ENCODE measurements at regions not wholly inside any gene's neighbourhood (a gene's known extent, or its start where the extent isn't known, plus 50 kb on each side); places are given as distances from the start of the nearest gene placed in this dataset.

DNA sequence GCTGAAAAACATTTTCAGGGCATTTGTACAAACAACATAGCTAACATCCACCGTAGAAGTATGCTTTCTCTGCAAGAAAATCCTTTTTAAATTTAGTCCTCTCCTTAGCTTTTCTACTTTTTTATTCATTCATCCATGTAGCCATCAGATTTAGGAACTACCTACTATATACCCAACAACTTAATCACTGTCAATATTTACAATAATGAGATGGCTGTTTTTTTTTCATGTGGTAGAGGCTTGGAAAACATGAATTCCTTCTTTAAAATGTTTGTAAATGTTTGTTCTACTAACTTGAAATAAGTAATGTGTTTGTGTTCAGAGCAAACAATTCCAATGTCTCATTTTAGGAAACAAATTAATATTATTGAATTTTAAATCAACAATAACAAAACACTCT is 78.2 kb upstream of the CAV2 start:
- DNase-seq (ENCODE audit: low read depth), result no peak
- no peak for FAIRE-seq
- Mint-ChIP-seq H3K4me3 (ENCODE audit: unreplicated experiment) (no peak overlapping the region), H3K9me3 (ENCODE audit: unreplicated experiment) (no peaks in the 10 kb centered on the region), H3K4me1 (ENCODE audit: low read depth, unreplicated experiment) (peaks cover 24% of the 10 kb centered on the region), H3K27me3 (ENCODE audit: low read depth, unreplicated experiment) (no peaks in the 10 kb centered on the region), H3K27ac (ENCODE audit: unreplicated experiment) (no peak overlapping the region), H3K36me3 (ENCODE audit: low read depth, unreplicated experiment) (no peaks in the 10 kb centered on the region)
- TF ChIP-seq EZH2 (IDR thresholded peaks at IDR 0.05; ENCODE audit: insufficient read depth, low read length), result no peak
- TF ChIP-seq, protein P1, sequence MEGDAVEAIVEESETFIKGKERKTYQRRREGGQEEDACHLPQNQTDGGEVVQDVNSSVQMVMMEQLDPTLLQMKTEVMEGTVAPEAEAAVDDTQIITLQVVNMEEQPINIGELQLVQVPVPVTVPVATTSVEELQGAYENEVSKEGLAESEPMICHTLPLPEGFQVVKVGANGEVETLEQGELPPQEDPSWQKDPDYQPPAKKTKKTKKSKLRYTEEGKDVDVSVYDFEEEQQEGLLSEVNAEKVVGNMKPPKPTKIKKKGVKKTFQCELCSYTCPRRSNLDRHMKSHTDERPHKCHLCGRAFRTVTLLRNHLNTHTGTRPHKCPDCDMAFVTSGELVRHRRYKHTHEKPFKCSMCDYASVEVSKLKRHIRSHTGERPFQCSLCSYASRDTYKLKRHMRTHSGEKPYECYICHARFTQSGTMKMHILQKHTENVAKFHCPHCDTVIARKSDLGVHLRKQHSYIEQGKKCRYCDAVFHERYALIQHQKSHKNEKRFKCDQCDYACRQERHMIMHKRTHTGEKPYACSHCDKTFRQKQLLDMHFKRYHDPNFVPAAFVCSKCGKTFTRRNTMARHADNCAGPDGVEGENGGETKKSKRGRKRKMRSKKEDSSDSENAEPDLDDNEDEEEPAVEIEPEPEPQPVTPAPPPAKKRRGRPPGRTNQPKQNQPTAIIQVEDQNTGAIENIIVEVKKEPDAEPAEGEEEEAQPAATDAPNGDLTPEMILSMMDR (IDR thresholded peaks at IDR 0.05; ENCODE audit: insufficient read depth, low read depth, low read length), result no peak
- H3K4me1 ChIP-seq (ENCODE audit: insufficient read depth, low read length), result peaks cover 10% of the 10 kb centered on the region
- H3K4me3 ChIP-seq (ENCODE audit: insufficient read depth, low read depth, low read length), result no peak overlapping the region
- no peaks in the 10 kb centered on the region for H3K9me3 ChIP-seq (ENCODE audit: insufficient read depth, low read depth, low read length)
- no peaks in the 10 kb centered on the region for H3K36me3 ChIP-seq (ENCODE audit: insufficient read depth, low read length)
- H3K9ac ChIP-seq (ENCODE audit: low read length), result no peak overlapping the region
- no peak overlapping the region for H3K4me2 ChIP-seq (ENCODE audit: low read length)
- H3K27ac ChIP-seq (ENCODE audit: low read depth, low read length), result no peak overlapping the region
- H4K20me1 ChIP-seq (ENCODE audit: insufficient read depth, low read length), result no peaks in the 10 kb centered on the region
- H2AFZ ChIP-seq (ENCODE audit: low read depth, low read length), result no peak overlapping the region
- H3K27me3 ChIP-seq (ENCODE audit: insufficient read depth, low read length), result no peaks in the 10 kb centered on the region
- no peaks in the 10 kb centered on the region for H3K79me2 ChIP-seq (ENCODE audit: insufficient read depth, low read length)

DNA sequence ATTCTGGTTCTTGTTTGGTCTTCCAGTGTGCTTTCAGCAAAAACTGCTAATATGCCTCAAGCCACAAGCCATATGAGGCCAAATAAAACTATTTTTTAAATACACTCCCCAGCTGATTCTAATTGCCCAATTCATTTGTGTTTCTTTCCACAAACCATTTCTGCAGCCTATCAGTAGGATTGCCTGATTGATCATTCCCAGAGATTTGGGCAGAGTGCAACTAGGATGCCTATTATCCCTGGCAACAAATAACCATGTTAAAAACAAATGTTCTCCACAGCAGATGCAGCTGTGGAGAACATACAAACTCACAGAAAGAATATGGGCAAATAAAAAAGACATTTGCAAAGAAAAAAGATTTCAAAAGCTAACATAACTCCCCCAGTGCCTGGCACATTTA is 76.9 kb upstream of the CAV2 start:
- TF ChIP-seq, protein P1 (IDR thresholded peaks at IDR 0.05; ENCODE audit: insufficient read depth, low read depth, low read length), result no peak
- TF ChIP-seq EZH2 (IDR thresholded peaks at IDR 0.05; ENCODE audit: insufficient read depth, low read length), result no peak
- Histone ChIP-seq H4K20me1 (ENCODE audit: insufficient read depth, low read length) (no peaks in the 10 kb centered on the region), H3K4me3 (ENCODE audit: insufficient read depth, low read depth, low read length) (no peak overlapping the region), H2AFZ (ENCODE audit: low read depth, low read length) (no peak overlapping the region), H3K4me1 (ENCODE audit: insufficient read depth, low read length) (peaks cover 13% of the 10 kb centered on the region), H3K36me3 (ENCODE audit: insufficient read depth, low read length) (no peaks in the 10 kb centered on the region), H3K4me2 (ENCODE audit: low read length) (no peak overlapping the region), H3K79me2 (ENCODE audit: insufficient read depth, low read length) (no peaks in the 10 kb centered on the region), H3K27ac (ENCODE audit: low read depth, low read length) (no peak overlapping the region), H3K9ac (ENCODE audit: low read length) (no peak overlapping the region), H3K27me3 (ENCODE audit: insufficient read depth, low read length) (no peaks in the 10 kb centered on the region), H3K9me3 (ENCODE audit: insufficient read depth, low read depth, low read length) (no peaks in the 10 kb centered on the region)
- FAIRE-seq (no peak), DNase-seq (ENCODE audit: low read depth) (no peak)
- Mint-ChIP-seq H3K27ac (ENCODE audit: unreplicated experiment) (no peak overlapping the region), H3K27me3 (ENCODE audit: low read depth, unreplicated experiment) (no peaks in the 10 kb centered on the region), H3K9me3 (ENCODE audit: unreplicated experiment) (no peaks in the 10 kb centered on the region), H3K36me3 (ENCODE audit: low read depth, unreplicated experiment) (no peaks in the 10 kb centered on the region), H3K4me3 (ENCODE audit: unreplicated experiment) (no peak overlapping the region), H3K4me1 (ENCODE audit: low read depth, unreplicated experiment) (peaks cover 27% of the 10 kb centered on the region)

DNA sequence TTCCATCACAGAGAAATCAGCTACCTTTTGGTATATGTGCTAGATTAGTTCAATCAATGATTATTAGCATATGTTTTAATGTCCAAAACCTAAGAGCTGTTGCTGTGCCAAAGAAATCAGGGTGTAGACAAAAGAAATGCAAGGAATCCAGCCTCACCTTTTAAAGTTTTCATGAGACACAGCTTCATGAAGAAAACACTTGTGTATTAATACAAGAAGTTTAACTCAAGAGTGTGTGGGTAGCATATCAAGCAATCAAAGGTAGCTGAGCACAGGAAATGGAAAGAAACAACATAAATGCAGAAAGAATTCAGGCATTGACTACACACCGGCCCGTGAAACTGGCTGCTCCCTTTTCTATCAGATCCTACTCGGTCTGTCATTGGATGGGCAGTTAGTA is 76.0 kb upstream of the CAV2 start:
- no peak overlapping the region for H3K4me3 Mint-ChIP-seq (ENCODE audit: unreplicated experiment)
- no peaks in the 10 kb centered on the region for H3K9me3 ChIP-seq (ENCODE audit: insufficient read depth, low read depth, low read length)
- H3K4me2 ChIP-seq (ENCODE audit: low read length), result peak overlapping the region; percentile 13
- no peak for FAIRE-seq
- DNase-seq (ENCODE audit: low read depth), result no peak
- H3K4me1 ChIP-seq (ENCODE audit: insufficient read depth, low read length), result peaks cover 12% of the 10 kb centered on the region
- TF ChIP-seq, protein P1 (IDR thresholded peaks at IDR 0.05; ENCODE audit: insufficient read depth, low read depth, low read length), result no peak
- no peak for TF ChIP-seq EZH2 (IDR thresholded peaks at IDR 0.05; ENCODE audit: insufficient read depth, low read length)
- H3K27me3 Mint-ChIP-seq (ENCODE audit: low read depth, unreplicated experiment), result no peaks in the 10 kb centered on the region
- peaks cover 21% of the 10 kb centered on the region for H3K4me1 Mint-ChIP-seq (ENCODE audit: low read depth, unreplicated experiment)
- no peaks in the 10 kb centered on the region for H3K79me2 ChIP-seq (ENCODE audit: insufficient read depth, low read length)
- no peaks in the 10 kb centered on the region for H4K20me1 ChIP-seq (ENCODE audit: insufficient read depth, low read length)
- H3K27ac Mint-ChIP-seq (ENCODE audit: unreplicated experiment), result no peak overlapping the region
- H3K36me3 Mint-ChIP-seq (ENCODE audit: low read depth, unreplicated experiment), result no peaks in the 10 kb centered on the region
- no peaks in the 10 kb centered on the region for H3K27me3 ChIP-seq (ENCODE audit: insufficient read depth, low read length)
- H3K9ac ChIP-seq (ENCODE audit: low read length), result no peak overlapping the region
- H3K27ac ChIP-seq (ENCODE audit: low read depth, low read length), result no peak overlapping the region
- H3K4me3 ChIP-seq (ENCODE audit: insufficient read depth, low read depth, low read length), result no peak overlapping the region
- H2AFZ ChIP-seq (ENCODE audit: low read depth, low read length), result peak overlapping the region; percentile 36
- peaks cover 2% of the 10 kb centered on the region for H3K9me3 Mint-ChIP-seq (ENCODE audit: unreplicated experiment)
- no peaks in the 10 kb centered on the region for H3K36me3 ChIP-seq (ENCODE audit: insufficient read depth, low read length)
